Right ventricle myocardium inferior (tissue), 1 donor: ENCODE measurements at regions not wholly inside any gene's neighbourhood (a gene's known extent, or its start where the extent isn't known, plus 50 kb on each side); places are given as distances from the start of the nearest gene placed in this dataset.
"Not testable (repeated sequence)": the region's sequence is repeated elsewhere in the genome, so short reads cannot be mapped to it uniquely, and the experiment has no call there.

Source experiments
- ATAC-seq: fragments of 200-7000 bp; cut with Tn5 transposase; one replicate; pipeline ENCODE4 v1.9.1; 2020; ENCODE audit warnings: mild to moderate bottlenecking, moderate library complexity
- DNase-seq: peaks from one replicate; pipeline ENCODE4 v3.0.0; 2021; ENCODE audit errors: missing footprints
- intact Hi-C: fragments of 100-400 bp; cut with DNase I; formaldehyde crosslinking; loops from one replicate; pipeline ENCODE4 v1.11.0; 2022
- donor health status: DM: no; HTN: yes; CAD: no; lungs with severe emphysema.

DNA sequence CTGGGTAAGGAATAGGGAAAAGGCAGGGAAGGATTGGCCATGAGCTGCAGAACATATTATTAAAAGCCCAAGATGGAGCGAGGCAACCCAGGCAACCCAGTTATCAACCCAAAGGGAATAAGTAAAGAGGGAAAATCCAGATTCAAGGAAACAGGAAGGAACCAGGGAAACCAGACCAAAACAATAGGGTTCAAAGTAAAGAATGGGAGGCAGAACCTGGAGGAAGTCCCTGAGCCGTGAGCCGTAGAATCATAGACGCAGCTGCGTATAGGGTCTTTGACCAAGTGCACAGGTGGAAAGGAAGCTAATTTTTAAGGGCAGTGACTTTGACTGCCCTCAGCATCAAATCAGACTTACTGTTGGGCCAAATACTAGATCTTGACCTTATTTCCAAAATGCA is 98.5 kb upstream of the SRD5A3 start:
- DNase-seq (no peak), ATAC-seq (no peak)
- intact Hi-C loops, result no loop called here

DNA sequence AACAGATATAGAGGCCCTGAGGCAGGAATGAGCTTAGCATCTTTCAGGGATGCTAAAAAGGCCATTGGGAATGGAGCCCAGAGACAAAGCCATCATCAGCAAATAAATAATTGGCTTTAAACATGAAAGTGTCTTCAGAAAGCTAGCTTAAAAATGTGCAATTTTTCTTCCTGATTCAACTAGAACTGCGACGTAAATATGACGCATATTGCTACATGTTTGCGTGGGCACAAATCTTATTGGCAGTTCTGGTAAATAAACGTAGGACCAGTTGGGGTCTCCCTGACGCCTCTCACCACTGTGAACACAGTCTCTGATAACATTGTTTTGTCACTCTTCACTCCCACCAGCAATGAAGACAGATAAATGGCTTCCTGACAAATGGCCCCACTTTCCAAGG is 97.3 kb upstream of the SRD5A3 start:
- DNase-seq, result no peak
- ATAC-seq, result no peak
- intact Hi-C loops, result no loop called here

DNA sequence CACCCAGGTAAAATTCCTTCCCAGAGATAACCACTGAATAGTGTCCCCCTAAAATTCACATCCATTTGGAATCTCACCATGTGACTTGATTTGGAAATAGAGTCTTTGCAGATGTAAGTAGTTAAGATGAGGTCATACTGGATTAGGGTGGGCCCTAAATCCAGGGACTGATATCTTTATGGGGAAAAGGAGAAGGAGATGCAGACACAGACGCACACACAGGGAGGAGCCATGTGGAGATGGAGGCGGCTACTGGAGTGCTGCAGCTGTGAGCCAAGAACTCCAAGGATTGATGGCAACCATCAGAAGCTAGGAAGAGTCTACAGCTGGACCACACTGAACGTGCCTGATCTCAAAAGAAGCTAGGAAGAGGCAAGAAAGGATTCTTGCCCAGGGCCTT is 96.6 kb upstream of the SRD5A3 start:
- intact Hi-C loops, result no loop called here
- ATAC-seq, result no peak

GRCh38 chr4:55251342-55251741 is 94.7 kb upstream of the SRD5A3 start:
- no peak for ATAC-seq
- intact Hi-C loops, result no loop called here

More for the DNA sequence above, 96.6 kb upstream of the SRD5A3 start:
- no peak for DNase-seq

DNA sequence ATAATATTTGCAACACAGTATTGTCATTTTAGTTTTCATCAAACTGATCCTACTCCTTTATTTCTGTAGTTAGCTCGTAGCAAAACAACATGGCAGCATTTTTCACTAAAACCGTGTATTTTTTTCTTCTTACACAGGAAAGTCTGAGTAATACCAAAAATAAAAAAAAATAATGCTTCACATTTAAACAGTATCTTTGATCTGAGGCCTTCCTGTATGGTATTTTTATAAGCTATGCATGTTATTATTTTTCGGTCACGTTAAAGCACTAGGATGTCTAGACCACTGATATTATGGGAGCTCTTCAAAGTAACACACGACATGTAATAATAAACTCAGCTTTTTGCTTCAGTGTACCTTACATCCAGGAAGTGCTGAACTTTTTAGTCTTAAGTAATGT is 94.1 kb upstream of the SRD5A3 start:
- intact Hi-C loops, result no loop called here
- ATAC-seq, result no peak
- no peak for DNase-seq

More at GRCh38 chr4:55251342-55251741, 94.7 kb upstream of the SRD5A3 start:
- DNase-seq, result no peak

GRCh38 chr4:55253948-55254593 is 92.0 kb upstream of the SRD5A3 start:
- intact Hi-C loops, result no loop called here
- DNase-seq (no peak), ATAC-seq (no peak)

GRCh38 chr4:55255179-55255578 is 90.9 kb upstream of the SRD5A3 start:
- ATAC-seq, result no peak
- DNase-seq, result no peak
- intact Hi-C loops, result no loop called here

DNA sequence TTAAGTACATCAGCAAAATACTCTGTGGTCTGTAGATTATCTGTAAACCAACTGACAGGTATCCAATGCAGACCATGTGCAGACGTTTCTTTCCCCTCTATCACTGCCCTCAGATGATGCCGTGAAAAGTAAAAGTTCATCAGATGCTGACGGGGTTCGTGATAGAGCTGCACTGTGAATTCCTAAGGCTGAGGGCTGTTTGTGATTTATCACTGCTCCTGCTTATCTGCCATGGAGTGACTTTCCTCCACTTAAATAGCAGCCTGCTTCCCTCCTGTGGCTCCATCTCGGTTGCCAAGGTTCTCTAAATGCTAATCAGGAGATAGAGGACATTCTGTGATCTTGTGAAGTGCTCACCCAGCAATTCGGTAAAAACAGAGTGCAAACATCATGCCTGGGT is 89.3 kb upstream of the SRD5A3 start:
- no peak for DNase-seq
- intact Hi-C loops, result no loop called here
- peak; percentile 70 for ATAC-seq

- intact Hi-C loops, result no loop called here
- ATAC-seq, result no peak
- DNase-seq, result no peak
Observed at GRCh38 chr4:55258152-55258865, 87.7 kb upstream of the SRD5A3 start.

DNA sequence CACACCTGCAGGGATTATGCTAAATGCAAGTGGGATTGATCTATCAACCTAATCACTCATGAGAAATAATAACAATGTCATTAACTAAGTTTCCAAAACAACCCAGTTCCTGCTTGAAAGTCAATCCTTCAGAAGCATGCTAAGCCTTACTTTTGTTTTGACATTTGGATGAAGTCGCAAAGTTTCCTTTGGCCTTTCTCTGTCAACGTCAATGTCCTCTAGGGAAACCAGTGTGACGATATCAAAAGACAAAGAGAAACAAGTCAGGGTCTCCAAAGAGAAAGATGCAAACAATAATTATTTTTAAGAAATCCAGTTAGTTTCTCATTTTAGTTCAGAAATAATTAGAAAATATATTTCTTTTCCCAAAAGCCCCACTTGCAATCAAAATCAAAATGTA is 86.7 kb upstream of the SRD5A3 start:
- intact Hi-C loops, result no loop called here
- DNase-seq, result no peak
- no peak for ATAC-seq

DNA sequence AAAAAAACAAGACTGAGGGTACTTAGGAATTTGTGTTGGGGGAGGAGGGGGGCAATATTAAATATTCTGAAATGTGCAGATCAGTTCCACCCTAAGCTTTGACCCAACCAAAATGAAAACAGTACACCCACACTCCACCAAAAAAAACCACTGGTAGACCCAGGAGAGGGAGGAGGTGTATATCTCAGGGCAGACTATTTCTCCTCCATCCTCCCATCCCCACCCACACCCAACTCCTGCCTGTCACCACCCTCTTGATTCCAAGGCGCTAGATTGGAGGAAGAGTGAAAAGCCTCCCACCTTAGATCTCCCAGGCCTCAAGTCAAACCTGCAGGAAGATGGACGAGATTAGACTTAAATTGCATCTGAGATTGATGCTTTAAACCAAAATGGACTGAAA is 76.6 kb upstream of the SRD5A3 start:
- ATAC-seq (no peak), DNase-seq (no peak)
- intact Hi-C loops, result no loop called here

GRCh38 chr4:55269995-55270394 is 76.0 kb upstream of the SRD5A3 start:
- peak; percentile 16 for ATAC-seq
- no peak for DNase-seq
- intact Hi-C loops, result no loop called here

DNA sequence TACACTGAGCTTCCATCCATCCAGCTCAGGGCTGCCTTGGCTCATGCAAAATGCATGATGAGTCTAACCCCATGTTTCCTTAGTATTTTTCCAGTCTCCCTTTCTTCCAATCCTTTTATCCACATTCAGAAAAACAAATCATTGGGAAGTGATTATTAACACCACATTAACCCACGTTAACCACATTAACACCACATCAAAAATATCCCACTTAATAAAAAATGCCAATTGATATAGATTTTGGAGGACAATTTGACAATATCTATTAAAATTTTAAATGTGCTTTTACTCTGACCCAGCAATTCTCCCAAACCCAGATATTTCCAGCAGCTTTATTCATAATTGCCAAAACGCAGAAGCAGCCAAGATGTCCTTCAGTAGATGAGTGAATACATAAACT is 75.6 kb upstream of the SRD5A3 start:
- ATAC-seq (no peak), DNase-seq (no peak)
- intact Hi-C loops, result no loop called here

- DNase-seq, result no peak
- ATAC-seq, result no peak
- intact Hi-C loops, result no loop called here
Observed at GRCh38 chr4:55272102-55272501, 73.9 kb upstream of the SRD5A3 start.

DNA sequence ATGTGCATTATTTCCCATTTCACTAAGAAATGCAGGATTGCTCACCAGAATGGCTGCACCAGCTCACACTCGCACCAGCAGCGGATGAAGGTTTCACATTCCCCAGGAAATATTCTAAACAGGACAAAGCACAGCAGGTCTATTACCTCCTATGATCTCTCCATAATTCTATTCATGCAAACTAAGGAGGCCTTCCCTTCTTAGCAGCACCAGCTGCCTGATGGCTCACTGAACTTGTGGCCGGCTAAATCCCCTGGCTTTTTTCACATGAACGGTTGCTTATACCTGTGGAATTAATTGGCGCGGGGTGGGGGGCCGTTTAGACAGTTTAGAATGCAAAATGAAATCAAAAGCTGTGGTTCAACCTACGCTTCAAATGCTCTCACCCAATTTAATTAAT is 73.5 kb upstream of the SRD5A3 start:
- intact Hi-C loops, result no loop called here
- DNase-seq (no peak), ATAC-seq (no peak)

DNA sequence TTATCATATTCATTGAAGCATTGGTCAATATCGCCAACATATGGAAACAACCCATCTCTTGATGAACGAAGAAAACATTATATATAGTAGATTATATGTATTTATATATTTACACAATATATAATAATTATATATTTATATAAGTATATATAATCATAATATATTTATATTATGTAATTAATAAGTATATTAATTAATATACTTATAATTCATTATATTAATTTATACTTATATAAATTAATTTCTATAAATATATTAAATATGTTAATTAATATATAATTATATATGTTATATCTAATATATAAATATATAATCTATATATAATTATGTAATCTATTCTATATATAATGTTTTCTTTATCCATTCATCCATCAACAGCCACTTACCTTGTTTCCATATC is 69.0 kb upstream of the SRD5A3 start:
- DNase-seq, result no peak
- intact Hi-C loops, result no loop called here
- no peak for ATAC-seq

DNA sequence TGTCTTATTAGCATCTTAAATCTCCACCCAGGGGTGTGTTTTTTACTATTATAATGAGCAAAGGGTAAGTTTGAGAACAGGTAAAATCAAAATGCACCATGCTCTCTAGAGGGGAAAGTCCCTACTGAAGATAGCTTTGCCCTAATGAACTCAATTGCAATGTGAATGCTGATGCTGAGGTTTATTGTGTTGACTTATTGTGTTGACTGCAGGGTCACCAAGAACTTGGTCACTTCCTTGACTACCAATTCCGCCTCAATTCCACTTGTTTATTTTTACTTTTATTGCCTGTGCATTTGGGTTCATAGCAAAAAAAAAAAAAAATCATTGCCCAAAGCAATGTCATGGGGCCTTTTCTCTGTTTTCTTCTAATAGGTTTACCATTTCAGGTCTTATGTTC is 67.7 kb upstream of the SRD5A3 start:
- DNase-seq, result no peak
- ATAC-seq, result no peak
- intact Hi-C loops, result no loop called here

GRCh38 chr4:55280474-55280873 is 65.6 kb upstream of the SRD5A3 start:
- ATAC-seq, DNase-seq, intact Hi-C loops: not testable (repeated sequence)

DNA sequence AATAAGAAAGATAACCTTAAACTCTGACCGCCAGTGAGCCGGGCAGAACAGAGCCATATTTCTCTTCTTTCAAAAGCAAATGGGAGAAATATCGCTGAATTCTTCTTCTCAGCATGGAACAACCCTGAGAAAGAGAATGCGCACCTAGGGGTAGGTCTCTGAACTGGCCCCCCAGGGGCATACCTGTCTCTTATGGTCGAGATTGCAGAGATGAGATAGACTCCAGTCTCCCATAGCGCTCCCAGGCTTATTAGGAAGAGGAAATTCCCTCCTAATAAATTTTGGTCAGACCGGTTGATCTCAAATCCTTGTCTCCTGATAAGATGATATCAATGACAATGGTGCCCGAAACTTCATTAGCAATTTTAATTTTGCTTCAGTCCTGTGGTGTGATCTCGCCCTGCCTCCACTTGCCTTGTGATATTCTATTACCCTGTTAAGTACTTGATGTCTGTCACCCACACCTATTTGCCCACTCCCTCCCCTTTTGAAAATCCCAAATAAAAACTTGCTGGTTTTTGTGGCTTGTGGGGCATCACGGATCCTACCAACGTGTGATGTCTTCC is 64.8 kb upstream of the SRD5A3 start:
- ATAC-seq, DNase-seq, intact Hi-C loops: not testable (repeated sequence)

- ATAC-seq (no peak), DNase-seq (no peak)
- intact Hi-C loops, result no loop called here
Observed at GRCh38 chr4:55284331-55284730, 61.7 kb upstream of the SRD5A3 start.
